Epithelial cell of proximal tubule (primary cell): ENCODE measurements at regions not wholly inside any gene's neighbourhood (a gene's known extent, or its start where the extent isn't known, plus 50 kb on each side); places are given as distances from the start of the nearest gene placed in this dataset.

Experiments
- DNase-seq: peaks from one replicate; pipeline ENCODE4 v3.0.0-alpha.2; 2011; ENCODE audit warnings: low read depth
- H3K4me3 ChIP-seq: 2 replicates; pipeline ENCODE4 v1.5.1; 2011; ENCODE audit warnings: low read depth, mild to moderate bottlenecking, low read length
- TF ChIP-seq, protein P1 (sequence below): conservative IDR thresholded peaks from 2 replicates; pipeline ENCODE4 v1.5.1; 2012; ENCODE audit warnings: low read depth, mild to moderate bottlenecking, low read length

- DNase-seq: no peak
- no peak overlapping the region for H3K4me3 ChIP-seq
- TF ChIP-seq, protein P1, sequence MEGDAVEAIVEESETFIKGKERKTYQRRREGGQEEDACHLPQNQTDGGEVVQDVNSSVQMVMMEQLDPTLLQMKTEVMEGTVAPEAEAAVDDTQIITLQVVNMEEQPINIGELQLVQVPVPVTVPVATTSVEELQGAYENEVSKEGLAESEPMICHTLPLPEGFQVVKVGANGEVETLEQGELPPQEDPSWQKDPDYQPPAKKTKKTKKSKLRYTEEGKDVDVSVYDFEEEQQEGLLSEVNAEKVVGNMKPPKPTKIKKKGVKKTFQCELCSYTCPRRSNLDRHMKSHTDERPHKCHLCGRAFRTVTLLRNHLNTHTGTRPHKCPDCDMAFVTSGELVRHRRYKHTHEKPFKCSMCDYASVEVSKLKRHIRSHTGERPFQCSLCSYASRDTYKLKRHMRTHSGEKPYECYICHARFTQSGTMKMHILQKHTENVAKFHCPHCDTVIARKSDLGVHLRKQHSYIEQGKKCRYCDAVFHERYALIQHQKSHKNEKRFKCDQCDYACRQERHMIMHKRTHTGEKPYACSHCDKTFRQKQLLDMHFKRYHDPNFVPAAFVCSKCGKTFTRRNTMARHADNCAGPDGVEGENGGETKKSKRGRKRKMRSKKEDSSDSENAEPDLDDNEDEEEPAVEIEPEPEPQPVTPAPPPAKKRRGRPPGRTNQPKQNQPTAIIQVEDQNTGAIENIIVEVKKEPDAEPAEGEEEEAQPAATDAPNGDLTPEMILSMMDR: no peak
Observed at GRCh38 chr15:91593653-91594052, 259.9 kb upstream of the SLCO3A1 start.

DNA sequence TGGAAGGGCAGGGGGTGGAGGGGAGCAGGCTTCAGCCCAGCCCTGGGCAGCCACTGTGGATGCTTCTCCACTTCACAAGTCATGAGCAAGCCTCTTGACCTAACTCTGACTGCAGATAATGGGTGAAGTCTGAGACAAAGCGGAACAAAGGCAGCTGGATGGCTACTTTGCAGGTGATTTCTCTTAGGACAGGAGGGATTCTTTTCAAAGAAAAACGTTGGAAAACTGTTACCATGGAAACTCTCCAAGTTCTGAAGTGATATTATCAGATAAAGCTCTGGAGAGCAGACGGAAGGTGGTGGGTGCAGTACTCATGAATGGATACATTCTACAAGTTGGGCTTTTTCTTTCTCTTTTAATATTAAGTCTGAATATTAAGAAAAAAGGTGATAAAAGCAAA lies 254.2 kb upstream of the SLCO3A1 start:
- DNase-seq: no peak
- TF ChIP-seq, protein P1: no peak
- no peak overlapping the region for H3K4me3 ChIP-seq

GRCh38 chr15:91603384-91604080 lies 250.0 kb upstream of the SLCO3A1 start:
- no peak for DNase-seq

DNA sequence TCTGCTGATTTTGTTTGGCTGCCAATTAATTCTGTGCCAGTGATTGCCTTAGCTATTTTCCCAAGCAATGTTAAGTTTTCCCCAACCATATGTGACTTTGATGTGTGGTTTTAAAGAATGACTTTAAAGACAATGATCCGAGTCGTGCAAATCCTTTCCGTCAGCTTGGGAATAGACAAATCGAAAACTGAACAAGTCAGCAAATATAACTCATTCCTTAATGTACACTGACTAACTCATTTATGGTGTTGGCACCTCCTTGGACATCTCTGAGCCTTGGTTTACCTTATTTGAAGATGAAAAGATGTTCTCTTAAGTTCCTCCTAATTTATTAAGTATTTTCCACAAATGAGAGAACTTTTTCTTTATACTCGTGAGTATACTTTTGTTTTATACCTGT lies 249.4 kb upstream of the SLCO3A1 start:
- H3K4me3 ChIP-seq: no peak overlapping the region
- no peak for DNase-seq
- TF ChIP-seq, protein P1: no peak

More at GRCh38 chr15:91603384-91604080, 250.0 kb upstream of the SLCO3A1 start:
- TF ChIP-seq, protein P1: no peak
- H3K4me3 ChIP-seq: no peak overlapping the region

DNA sequence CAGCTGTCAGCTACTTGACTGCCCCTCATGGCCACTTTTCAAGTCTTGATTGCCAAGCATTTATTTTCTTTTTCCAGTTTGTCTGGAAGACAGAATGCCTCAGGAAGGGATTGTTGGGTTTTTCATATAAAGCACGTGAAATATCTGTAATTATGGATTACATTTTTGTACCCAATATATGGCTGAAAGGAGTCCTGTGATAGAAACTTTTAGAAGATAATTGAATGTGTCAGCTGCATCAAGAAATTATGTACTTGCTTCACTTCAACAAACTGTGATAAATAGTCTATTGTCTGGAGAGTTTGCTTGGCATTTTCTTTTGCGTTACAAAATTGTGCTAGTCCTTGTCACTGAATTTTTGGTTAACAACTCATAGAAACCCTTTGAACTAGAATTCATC lies 247.9 kb upstream of the SLCO3A1 start:
- TF ChIP-seq, protein P1: no peak
- DNase-seq: no peak
- no peak overlapping the region for H3K4me3 ChIP-seq

GRCh38 chr15:91609231-91609630 lies 244.3 kb upstream of the SLCO3A1 start:
- TF ChIP-seq, protein P1: no peak
- no peak overlapping the region for H3K4me3 ChIP-seq
- no peak for DNase-seq

DNA sequence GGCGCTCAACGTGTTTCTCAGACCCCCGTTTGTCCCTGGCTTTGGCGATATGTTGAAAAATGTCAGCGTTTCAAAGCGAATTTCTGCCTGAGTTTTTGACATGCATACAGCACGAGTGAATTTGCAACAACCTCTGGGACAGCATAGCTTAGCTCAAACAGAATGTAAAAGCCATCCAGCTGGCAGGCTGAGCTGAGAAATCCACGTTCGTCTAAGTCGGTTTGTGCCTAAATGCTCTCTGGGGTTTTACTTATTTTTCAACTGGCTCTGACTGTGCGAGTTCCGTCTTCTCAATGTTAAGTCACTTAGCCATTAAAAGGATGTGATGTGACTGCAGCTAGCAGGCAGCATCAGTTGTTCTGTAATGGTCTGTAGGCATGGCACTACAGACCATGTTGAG lies 243.5 kb upstream of the SLCO3A1 start:
- H3K4me3 ChIP-seq: no peak overlapping the region
- DNase-seq: no peak
- TF ChIP-seq, protein P1: no peak
